ENCODE measurements at regions not wholly inside any gene's neighbourhood (a gene's known extent, or its start where the extent isn't known, plus 50 kb on each side); places are given as distances from the start of the nearest gene placed in this dataset.

DNA sequence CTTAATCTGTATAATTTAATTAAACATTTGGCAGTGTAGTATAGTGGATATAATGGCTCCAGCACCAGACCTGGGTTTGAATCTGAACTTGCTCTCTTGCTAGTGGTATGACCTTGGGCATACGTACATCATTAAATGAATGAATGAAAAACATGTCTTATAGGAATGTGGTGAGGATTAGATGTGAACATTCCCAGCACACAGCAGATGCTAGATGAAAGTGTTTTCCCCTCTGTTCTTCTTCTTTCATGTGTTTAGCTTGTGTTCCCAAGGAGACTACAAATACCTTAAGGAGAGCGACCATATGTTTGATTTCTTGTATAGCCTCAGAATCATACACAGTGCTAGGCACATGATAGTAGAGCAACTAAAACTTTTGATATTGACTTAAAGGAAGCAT is 56.5 kb downstream of the CT47B1 start:
- DNase-seq, result no peak

DNA sequence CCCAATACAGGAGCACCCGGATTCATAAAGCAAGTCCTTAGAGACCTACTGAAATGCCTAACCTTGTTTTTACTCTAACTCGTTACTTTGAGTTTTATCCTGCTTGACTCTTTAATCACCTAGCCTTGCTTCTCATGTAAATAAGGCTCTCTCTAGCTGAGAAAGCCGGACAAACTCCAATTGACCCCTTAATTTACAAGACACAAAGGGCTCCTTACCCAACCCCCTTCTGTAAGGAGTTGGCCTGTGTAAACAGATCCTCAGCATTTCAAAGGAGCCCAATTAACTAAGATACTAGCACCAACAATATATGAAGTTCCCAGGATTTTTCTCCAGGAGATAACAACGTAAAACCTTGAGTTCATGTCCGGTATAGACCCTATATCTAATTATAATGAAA is 61.7 kb downstream of the CT47B1 start:
- DNase-seq, result no peak

DNA sequence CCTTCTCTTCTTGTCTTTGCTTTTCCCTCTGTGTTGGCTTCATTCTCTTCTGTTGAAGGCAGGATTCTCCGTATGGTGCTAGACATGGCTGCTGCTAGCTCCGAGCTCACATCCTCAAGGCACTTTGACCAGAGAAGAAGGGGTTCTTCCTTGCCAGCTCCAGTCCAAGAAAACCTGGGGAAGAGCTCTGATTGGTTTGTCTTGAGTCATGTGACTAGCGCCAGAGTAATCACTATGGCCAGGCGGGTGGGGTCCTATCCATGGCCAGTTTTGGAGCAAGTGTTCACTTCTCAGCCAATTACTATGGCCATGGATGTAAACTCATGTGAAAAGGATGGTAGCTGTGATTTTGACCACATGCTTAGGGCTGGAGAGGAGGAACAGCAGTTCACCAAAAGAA is 74.2 kb downstream of the CT47B1 start:
- DNase-seq, result no peak

DNA sequence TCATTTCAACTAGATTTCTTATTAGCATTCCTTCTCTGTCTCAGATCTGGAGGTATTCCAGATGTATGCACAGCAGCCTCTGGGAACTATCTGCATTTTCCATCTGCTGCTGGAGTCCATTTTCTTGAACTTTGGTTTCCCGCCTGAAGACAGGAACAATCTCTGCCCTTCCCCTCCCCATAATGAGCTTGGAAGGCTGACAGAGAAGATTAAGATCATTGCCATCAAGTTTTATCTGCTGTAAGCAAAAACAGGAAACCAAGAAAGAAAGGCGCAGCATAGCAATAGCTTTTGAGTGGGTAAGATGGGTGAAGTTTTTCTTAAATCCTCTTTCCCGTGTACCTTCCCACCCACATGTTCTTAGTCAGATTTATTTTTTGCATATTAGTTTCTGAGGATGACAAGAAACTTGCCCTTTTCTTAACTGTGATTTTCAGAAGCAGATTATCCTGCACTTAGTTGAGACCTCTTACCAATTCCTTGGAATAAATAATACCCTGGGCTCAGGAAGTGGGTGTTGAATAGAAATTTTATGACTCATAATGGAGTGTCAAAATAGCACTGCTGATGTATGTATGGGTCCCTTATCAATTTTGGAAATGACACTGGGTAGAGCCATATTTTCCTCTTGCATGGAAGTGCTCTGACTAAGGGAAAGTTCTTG is 78.3 kb downstream of the CT47B1 start:
- DNase-seq, result peak; percentile 36

DNA sequence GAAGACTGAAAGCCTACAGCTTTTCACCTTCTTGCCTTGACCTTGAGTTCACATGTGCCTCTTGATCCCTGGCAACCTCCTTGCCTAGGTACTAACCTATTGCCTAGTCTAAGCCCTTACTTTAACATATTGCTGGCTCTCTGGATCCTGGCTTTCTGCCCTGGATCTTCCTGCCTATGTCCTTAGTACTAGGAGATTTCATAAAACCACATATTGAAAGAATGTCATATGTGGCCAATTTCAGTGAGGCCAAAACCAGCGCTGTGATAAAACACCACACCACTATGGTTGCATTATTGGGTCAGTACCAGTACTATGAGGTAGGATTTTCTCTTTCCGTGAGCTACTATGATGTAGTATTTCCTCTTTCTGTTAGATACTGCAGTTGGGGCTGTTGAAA is 80.4 kb downstream of the CT47B1 start:
- no peak for DNase-seq

DNA sequence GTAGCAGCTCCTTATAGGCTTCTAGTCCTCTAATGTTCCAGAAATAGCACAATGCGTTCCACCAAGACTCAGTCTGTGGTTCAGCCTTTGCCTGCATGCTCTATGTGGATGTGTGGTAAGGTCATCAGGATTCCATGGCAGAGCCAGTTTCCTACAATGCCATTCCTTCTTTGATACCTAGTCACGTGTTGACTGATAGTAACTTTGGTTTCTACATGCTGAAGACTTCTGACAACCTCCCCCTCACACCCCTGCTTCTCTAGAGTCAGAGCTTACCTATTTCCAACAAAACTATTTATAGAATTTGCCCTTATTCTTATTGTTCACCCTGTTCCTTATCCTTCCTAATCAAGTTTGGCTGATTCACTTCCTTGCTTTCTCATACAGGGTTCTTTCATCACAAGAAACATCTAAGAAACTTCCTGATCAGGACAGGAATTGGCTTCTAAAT is 81.1 kb downstream of the CT47B1 start:
- DNase-seq, result no peak

DNA sequence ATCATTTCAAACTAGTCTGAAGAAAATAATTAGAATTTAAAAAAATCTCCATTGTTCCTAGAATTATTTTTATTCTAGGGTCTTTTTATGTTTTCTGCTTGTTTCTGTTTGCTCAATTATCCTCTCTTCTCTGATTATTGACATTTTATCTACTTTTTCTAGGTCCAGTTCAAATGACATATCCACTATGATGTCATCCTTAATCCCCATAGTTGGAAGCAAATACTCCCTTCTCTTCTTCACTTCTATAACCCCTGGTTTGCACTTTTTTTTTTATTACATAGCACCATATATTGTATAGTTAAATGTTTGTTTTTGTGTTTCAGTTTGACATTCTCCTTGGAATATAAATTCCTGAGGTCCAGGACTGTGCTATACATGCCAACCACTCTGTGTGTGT is 82.6 kb downstream of the CT47B1 start:
- no peak for DNase-seq

DNA sequence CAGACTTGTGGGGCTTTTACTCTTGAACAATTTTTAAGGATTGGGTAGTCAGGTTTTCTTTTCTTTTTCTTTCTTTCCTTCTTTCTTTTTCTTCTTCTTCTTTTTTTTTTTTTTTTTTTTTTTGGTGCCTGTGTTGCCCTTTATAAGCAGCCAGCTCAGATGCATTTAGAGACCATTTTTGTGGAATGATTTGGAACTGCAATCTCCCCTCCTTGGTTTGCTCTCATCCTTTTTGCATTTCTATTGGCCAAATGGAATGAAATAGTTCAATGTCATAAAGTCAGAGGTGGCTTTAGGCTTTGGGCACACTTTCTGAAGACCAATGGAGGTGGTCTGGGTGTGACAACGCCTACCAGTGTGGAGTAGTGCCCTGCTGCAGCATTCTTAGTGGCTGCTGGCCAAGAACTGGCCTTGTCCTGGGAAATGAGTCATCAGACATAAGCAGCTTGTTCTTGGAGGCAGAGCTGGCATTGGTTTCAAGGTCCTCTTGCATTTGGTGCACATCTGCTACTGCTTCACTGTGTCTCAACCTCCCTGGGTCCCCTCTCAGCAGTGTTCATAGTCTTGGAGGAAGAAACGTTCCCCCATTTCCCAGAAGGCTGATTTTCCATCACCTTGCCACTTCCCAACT is 84.5 kb downstream of the CT47B1 start:
- peak; percentile 37 for DNase-seq

DNA sequence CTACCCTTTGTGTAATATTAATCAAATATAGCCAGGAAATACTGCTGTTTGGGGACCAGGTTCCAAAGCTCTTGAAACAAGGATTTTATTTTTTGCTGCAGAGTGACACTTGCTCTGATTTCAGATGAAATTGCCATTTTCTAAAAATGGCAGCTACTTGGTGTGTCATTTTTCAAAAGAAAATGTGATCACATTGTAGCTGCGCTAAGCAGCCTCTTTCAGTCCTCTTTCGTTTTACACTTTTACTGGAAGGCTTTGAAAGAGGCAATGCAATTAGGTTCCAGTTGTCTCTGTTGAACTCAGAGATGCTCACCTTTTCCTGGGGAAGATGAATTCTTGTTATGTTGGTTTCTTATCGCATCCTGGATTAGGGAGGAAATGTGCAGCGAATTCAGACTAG is 85.1 kb downstream of the CT47B1 start:
- DNase-seq, result no peak

DNA sequence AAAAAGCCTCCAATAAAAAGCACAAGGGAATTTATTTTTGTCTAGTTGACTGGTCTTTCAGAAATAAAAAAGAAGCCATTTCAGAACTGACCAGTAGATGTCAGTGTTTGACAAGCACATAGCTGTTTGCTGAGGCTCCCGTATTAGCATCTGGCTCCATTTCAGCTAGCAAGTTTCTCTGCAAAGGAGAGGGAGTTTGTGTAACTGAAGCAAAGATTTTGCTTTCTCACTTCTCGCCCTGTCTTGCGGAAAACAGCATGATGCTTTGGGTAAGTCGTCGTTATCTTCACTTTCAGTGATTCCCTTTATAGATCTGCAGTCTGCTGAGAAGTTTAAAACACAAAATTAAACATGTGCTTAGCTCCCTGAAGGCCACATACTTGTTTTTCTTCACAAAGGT is 85.5 kb downstream of the CT47B1 start:
- DNase-seq, result peak; percentile 40

DNA sequence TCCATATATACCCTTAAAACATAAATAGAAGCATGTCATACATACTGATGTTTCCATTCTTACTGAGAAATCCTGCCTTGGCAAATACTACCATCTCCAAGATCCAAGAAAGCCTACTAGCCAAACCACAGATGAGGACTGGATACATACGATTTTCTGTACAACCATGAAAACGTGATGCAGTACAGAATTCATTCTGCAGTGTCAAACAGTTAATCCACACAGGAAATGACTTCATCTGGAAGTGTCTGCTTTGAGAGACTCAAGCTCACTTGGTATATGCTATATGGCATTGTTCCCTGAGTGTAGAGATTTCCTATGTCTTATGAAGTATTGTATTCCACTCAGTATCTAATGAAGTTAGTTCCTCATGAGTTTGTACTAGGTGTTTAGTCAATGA is 94.3 kb downstream of the CT47B1 start:
- no peak for DNase-seq

DNA sequence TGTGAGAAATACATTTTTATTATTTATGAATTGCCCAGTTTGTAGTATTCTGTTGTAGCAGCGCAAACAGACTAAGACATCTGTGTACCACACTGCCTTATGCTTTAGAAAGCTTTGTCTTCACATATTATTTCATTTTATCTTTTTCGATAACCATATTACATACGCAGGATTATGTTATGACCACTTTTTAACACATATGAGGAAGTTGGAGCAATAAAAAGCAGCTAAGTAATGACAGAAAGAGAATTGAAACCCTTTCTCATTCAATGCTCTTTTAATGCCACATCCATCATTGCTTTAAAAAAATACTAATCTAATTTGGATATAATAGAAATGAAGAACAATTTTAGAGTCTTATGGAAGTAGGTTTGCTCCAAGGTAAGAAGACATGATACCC is 99.7 kb downstream of the CT47B1 start:
- no peak for DNase-seq

DNA sequence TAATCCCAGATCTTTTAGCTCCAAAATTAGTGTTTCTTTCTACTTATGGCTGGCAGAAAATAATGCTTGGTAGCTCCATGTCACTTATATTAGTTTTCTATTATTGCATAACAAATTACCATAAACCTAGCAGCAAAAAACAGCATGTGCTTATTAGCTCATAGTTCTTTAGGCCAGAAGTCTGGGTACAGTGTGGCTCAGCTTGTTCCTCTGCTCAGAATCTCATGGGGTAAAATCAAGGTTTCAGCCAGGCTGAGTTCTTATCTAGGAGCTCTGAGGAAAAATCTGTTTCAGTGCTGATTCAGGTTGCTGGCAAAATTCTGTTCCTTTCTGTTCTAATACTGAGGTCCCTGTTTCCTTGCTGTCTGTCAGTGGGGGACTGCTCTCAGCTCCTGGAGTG is 101.1 kb downstream of the CT47B1 start:
- DNase-seq, result no peak

DNA sequence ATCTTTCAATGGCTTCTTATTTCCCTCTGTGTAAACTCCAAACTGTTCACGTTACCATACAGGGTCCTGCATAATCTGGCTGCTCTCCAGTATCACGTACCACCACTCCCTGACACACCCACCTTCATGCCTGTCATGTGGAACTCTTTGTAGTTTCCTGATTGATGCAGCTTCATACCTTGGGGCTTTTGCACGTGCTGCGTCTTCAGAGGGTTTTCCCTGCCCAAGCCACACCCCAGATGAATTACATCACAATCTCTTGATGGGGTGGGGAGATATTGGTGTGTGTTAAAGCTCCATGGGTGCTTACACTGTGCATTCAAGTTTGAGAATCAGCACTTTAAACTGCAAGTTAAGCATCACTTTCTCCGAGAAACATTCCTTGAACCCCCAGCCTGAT is 101.9 kb downstream of the CT47B1 start:
- DNase-seq, result no peak

DNA sequence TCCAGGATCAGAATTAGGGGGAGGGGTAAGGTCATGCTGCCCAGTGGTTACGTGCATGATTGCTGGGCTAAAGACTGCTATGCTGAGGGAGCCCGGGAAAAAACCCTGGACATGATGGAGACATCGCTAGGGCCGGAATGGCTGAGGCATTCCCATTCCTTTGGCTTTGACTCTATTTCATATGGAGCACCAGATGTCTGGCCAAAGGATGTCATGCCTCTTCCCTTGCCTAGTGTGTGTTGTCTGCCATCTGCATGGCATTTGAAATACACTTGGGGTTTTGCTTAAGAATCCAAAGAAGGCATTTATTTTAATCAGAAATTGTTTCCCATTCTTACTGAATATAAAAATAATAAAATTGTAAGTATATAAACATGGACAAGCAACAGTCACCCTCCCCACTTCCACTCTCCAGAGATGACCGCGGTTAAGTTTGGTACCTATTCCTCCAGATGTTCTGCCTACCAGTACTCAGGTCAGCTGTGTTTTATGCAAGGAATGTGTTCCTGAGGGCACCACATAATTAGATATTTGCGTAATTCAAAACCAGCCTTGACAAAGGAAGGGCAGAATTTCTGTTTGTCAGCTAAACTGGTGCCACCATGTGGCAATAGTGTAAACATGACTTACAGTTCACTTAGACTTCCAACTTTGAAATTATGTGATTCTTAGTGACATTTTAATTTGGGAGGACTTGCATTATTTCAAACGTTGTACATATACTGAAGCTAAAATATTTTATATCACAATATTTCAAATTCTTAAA is 105.9 kb downstream of the CT47B1 start:
- DNase-seq, result no peak

DNA sequence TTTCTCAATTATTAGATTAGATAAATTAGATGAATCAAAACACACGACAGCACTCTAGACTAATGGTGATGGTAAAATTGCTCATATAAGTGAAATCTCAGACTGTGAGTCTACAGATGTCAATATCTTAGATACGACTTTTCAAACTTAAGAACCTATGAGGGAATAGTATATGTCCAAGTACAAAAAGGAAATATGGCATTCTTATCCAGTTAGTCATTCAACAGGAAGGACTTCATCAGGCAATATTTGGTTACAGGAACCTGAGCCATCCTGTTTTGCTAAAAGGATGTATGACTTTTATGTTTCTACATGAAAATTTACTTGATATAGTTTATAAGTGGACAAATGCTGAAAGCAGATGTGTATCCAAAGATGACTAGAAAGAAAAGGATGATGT is 107.0 kb downstream of the CT47B1 start:
- no peak for DNase-seq

DNA sequence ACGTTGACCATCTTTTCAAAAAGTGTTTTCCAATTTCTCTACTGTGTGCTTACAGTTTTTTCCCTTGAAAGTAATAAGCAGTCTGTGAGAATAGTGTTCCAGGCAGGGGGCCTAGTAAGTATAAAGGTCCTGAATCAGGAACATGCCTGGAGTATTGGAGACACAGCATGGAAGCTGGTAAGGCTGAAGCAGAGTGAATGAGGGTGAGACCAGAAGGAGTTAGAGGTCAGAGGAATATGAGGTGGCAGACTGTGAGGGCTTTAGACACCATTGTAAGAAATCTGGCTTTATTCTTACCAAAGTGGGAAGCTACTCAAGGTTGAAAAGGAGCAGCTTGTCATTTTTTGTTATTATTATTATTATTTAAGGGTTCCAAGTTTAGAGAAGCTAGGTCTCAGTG is 107.4 kb downstream of the CT47B1 start:
- no peak for DNase-seq

DNA sequence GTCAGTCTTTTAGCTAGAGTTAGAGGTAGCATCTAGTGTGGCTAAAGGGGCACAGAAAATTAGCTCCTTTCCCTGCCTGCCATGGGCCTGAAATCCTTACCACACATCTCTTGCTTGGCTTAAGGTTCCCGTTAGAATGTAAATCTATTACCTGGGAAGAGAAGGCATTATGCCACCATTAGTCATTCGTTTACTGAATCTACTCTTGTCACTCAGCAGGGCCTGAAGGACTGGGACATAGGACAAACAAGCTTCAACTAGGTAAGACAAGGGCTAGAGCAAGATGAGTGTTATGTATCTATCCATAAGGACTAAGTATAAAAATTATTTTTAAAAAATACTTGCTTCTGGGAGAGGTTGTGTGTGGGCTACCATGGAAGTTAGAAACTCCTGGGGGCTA is 112.4 kb downstream of the CT47B1 start:
- no peak for DNase-seq

DNA sequence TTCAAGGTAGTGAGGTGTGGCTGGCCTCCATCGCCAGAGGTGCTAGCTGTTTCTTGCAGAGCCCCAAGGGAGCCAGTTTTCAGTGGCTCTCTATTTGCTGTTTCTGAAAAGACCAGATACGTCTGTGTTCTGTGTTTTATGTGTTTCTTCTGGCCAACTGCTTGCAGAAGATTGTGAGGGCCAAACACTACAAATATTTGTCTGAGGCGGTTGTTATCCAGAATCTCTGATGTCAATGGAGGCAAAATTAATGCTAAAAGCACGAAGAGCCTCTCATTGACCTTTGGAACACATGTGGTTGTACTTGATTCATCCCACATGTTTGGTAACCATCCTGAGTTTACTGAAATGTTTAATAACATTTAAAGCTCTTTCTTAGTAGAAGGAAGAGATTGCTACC is 113.9 kb downstream of the CT47B1 start:
- DNase-seq, result no peak

DNA sequence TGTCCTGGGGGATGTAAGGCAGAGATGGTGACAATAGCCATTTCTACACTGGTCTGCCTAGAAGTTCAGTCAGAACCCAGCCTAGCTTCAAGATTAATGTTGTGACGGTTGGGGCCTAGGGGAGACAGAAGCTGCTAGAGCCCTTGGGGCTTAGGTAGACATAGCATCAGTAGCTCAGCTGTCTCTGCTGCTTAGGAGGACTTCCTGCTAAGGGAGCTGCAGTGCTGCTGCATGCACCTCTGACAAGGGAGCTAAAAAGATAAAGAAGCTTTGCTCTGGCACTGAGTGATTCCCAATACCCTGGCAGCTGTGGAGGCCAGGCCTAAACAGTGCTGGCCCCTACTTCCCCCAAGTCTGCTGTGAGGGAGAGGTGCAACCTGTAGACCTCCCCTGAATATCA is 116.0 kb downstream of the CT47B1 start:
- no peak for DNase-seq

DNA sequence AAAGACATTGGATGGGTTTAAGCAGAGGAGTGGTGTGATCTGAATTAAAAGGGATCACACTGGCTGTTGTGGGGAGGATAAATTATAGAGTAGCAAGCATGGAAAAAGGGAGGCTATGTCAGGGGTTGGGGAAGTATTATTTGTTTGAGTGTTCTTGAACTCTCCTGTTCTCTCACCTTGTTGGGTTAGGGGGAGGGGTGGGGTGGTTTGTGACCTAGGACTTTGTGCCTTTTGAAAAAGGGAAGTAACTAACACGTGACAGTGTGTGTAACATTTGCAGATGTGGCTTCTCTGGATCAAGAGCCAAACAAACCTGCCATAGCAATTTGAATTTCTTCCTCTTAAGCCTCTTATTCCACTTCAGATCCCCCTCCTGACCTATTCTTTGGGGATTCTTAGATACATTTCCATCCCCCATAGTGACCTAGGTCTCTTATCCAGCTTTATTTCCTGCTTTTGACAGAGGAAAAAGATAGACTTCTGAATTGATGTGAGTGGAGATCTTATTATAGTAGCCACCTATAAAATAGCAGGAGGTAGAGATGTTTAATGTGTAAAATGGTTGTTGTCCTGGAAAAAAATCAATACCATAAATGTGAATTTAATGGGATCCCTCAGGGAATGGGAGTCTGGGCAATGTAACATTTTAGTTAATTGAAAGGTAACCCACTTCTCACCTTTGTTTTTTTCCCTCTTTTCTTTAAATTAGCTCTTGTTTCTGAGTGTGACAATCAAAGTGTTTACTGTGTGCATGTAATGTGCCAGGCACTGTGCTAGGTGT is 120.4 kb downstream of the CT47B1 start:
- DNase-seq, result no peak

DNA sequence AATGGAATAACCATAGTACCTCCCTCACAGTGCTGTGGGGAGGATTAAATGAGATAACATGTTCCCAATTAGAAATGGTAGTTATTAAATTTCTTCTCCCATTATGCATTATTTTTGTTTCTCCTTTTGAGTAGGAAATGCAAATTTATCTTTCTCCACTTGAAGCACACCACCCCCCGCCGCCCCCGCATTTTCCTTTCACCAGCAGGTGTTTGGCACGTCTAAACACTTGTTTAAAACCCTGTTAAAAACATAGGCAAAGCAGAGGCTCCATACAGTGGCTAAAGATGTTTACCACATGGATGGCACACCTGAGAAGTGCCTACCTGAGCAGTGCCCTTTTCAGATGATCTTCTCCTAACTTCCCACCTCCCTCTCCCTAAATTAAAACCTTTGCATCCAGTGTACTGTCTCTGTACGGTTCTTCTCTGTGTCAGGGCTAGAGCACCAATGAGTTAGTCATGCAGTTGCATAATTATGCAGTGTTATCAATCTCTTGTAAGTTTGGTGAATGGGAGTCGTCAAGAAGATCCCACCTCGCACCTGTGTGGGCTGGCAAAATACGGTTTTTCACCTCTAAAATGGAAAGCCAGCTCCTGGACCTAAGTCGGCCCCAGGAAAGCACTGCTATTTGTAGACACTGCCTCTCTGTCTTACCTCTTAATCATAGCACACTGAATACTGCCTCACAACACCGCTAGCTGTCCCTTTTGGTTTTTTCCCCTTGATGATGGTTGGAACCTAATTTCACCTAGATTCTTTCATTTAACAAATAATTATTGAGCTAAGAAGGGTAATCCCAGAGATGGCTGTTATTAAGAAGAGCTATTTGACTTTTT is 122.0 kb downstream of the CT47B1 start:
- DNase-seq, result no peak

Data from right forelimb (tissue), 1 donor.